ENCODE measurements at regions not wholly inside any gene's neighbourhood (a gene's known extent, or its start where the extent isn't known, plus 50 kb on each side); places are given as distances from the start of the nearest gene placed in this dataset.

GRCh38 chr7:156039194-156039593, 226.9 kb upstream of the SHH start:
- no peak for TF ChIP-seq CTCF (IDR thresholded peaks at IDR 0.05; ENCODE audit: insufficient read depth, low read length)
- no peak for TF ChIP-seq REST (IDR thresholded peaks at IDR 0.05; ENCODE audit: insufficient replicate concordance, low read depth)
- no peak for TF ChIP-seq POLR2AphosphoS5 (IDR thresholded peaks at IDR 0.05; ENCODE audit: low read depth)
- no peak for TF ChIP-seq GABPA (IDR thresholded peaks at IDR 0.05; ENCODE audit: low read depth)
- no peak for TF ChIP-seq SPI1 (IDR thresholded peaks at IDR 0.05; ENCODE audit: borderline replicate concordance, low read depth)
